ENCODE measurements at regions not wholly inside any gene's neighbourhood (a gene's known extent, or its start where the extent isn't known, plus 50 kb on each side); places are given as distances from the start of the nearest gene placed in this dataset.
"Not testable (repeated sequence)": the region's sequence is repeated elsewhere in the genome, so short reads cannot be mapped to it uniquely, and the experiment has no call there.

GRCh38 chr7:81294897-81295515 is 376.2 kb upstream of the SEMA3C start:
- peaks cover 3 to 13% (median 6%) of the 10 kb centered on the region in 7 donors for H3K9me3 Mint-ChIP-seq
- no peaks in the 10 kb centered on the region for H3K4me1 Mint-ChIP-seq
- no peaks in the 10 kb centered on the region for H3K36me3 Mint-ChIP-seq

GRCh38 chr7:81293806-81294205 is 375.0 kb upstream of the SEMA3C start:
- Mint-ChIP-seq H3K4me1 (no peaks in the 10 kb centered on the region), H3K4me3 (no peak overlapping the region), H3K36me3 (no peaks in the 10 kb centered on the region), H3K27me3 (no peaks in the 10 kb centered on the region), H3K27ac (no peak overlapping the region), H3K9me3 (peaks cover 3 to 12% (median 7%) of the 10 kb centered on the region in 7 donors)
- Histone ChIP-seq H3K4me1 (ENCODE audit: control insufficient read depth, insufficient read depth, low read length, poor library complexity, severe bottlenecking) (no peaks in the 10 kb centered on the region), H3K27me3 (ENCODE audit: control insufficient read depth, insufficient read depth, low read length) (no peaks in the 10 kb centered on the region), H3K4me3 (ENCODE audit: low read depth, low read length) (no peak overlapping the region), H3K36me3 (ENCODE audit: control insufficient read depth, insufficient read depth, low read length) (no peaks in the 10 kb centered on the region), H3K9me3 (ENCODE audit: control insufficient read depth in 2 of 2, low read length in 2 of 2) (peaks cover 0 to 14% of the 10 kb centered on the region in 2 experiments), H3K27ac (ENCODE audit: insufficient read depth, low read length, poor library complexity, severe bottlenecking) (no peak overlapping the region)
- DNase-seq (no peak), ATAC-seq (ENCODE audit: low read depth in 2 of 2) (no peak)

More at GRCh38 chr7:81294897-81295515, 376.2 kb upstream of the SEMA3C start:
- Histone ChIP-seq H3K9me3 (ENCODE audit: control insufficient read depth in 2 of 2, low read length in 2 of 2) (peaks cover 0 to 10% of the 10 kb centered on the region in 2 experiments), H3K4me1 (ENCODE audit: control insufficient read depth, insufficient read depth, low read length, poor library complexity, severe bottlenecking) (no peaks in the 10 kb centered on the region), H3K27me3 (ENCODE audit: control insufficient read depth, insufficient read depth, low read length) (no peaks in the 10 kb centered on the region), H3K4me3 (ENCODE audit: low read depth, low read length) (no peak overlapping the region), H3K36me3 (ENCODE audit: control insufficient read depth, insufficient read depth, low read length) (no peaks in the 10 kb centered on the region), H3K27ac (ENCODE audit: insufficient read depth, low read length, poor library complexity, severe bottlenecking) (no peak overlapping the region)
- DNase-seq (no peak), ATAC-seq (ENCODE audit: low read depth in 2 of 2) (no peak)
- Mint-ChIP-seq H3K27me3 (no peaks in the 10 kb centered on the region), H3K27ac (no peak overlapping the region), H3K4me3 (no peak overlapping the region)

GRCh38 chr7:81286754-81287153 is 367.9 kb upstream of the SEMA3C start:
- not testable (repeated sequence) for ATAC-seq (ENCODE audit: low read depth in 2 of 2); DNase-seq; H3K27ac ChIP-seq (ENCODE audit: insufficient read depth, low read length, poor library complexity, severe bottlenecking); H3K27me3 Mint-ChIP-seq; H3K4me1 Mint-ChIP-seq; H3K27me3 ChIP-seq (ENCODE audit: control insufficient read depth, insufficient read depth, low read length); H3K27ac Mint-ChIP-seq; H3K36me3 ChIP-seq (ENCODE audit: control insufficient read depth, insufficient read depth, low read length); H3K9me3 ChIP-seq (ENCODE audit: control insufficient read depth in 2 of 2, low read length in 2 of 2); H3K4me1 ChIP-seq (ENCODE audit: control insufficient read depth, insufficient read depth, low read length, poor library complexity, severe bottlenecking); H3K4me3 Mint-ChIP-seq; H3K36me3 Mint-ChIP-seq; H3K4me3 ChIP-seq (ENCODE audit: low read depth, low read length)
- H3K9me3 Mint-ChIP-seq = peaks cover 0 to 29% (median 7%) of the 10 kb centered on the region in 7 donors

- no peaks in the 10 kb centered on the region for H3K27me3 Mint-ChIP-seq
- no peaks in the 10 kb centered on the region for H3K27me3 ChIP-seq (ENCODE audit: control insufficient read depth, insufficient read depth, low read length)
- no peak for ATAC-seq (ENCODE audit: low read depth in 2 of 2)
- H3K36me3 ChIP-seq (ENCODE audit: control insufficient read depth, insufficient read depth, low read length) = no peaks in the 10 kb centered on the region
- H3K4me1 ChIP-seq (ENCODE audit: control insufficient read depth, insufficient read depth, low read length, poor library complexity, severe bottlenecking) = no peaks in the 10 kb centered on the region
- H3K9me3 ChIP-seq (ENCODE audit: control insufficient read depth in 2 of 2, low read length in 2 of 2) = peaks cover 0 to 5% of the 10 kb centered on the region in 2 experiments
- H3K4me1 Mint-ChIP-seq = no peaks in the 10 kb centered on the region
- no peak overlapping the region for H3K27ac Mint-ChIP-seq
- no peak overlapping the region for H3K27ac ChIP-seq (ENCODE audit: insufficient read depth, low read length, poor library complexity, severe bottlenecking)
- no peak for DNase-seq
- peaks cover 0 to 36% (median 7%) of the 10 kb centered on the region in 7 donors for H3K9me3 Mint-ChIP-seq
- no peaks in the 10 kb centered on the region for H3K36me3 Mint-ChIP-seq
- no peak overlapping the region for H3K4me3 Mint-ChIP-seq
- no peak overlapping the region for H3K4me3 ChIP-seq (ENCODE audit: low read depth, low read length)
Observed at GRCh38 chr7:81285142-81285871, 366.5 kb upstream of the SEMA3C start.

- Mint-ChIP-seq H3K4me3 (no peak overlapping the region), H3K27me3 (no peaks in the 10 kb centered on the region), H3K27ac (no peak overlapping the region), H3K4me1 (no peaks in the 10 kb centered on the region), H3K9me3 (peaks cover 0 to 36% (median 8%) of the 10 kb centered on the region in 7 donors), H3K36me3 (no peaks in the 10 kb centered on the region)
- Histone ChIP-seq H3K27me3 (ENCODE audit: control insufficient read depth, insufficient read depth, low read length) (no peaks in the 10 kb centered on the region), H3K27ac (ENCODE audit: insufficient read depth, low read length, poor library complexity, severe bottlenecking) (no peak overlapping the region), H3K36me3 (ENCODE audit: control insufficient read depth, insufficient read depth, low read length) (no peaks in the 10 kb centered on the region), H3K9me3 (ENCODE audit: control insufficient read depth in 2 of 2, low read length in 2 of 2) (peaks cover 0 to 2% of the 10 kb centered on the region in 2 experiments), H3K4me1 (ENCODE audit: control insufficient read depth, insufficient read depth, low read length, poor library complexity, severe bottlenecking) (no peaks in the 10 kb centered on the region), H3K4me3 (ENCODE audit: low read depth, low read length) (no peak overlapping the region)
- ATAC-seq (ENCODE audit: low read depth in 2 of 2) (no peak), DNase-seq (no peak)
Observed at GRCh38 chr7:81284576-81284975, 365.7 kb upstream of the SEMA3C start.

- DNase-seq (no peak), ATAC-seq (ENCODE audit: low read depth in 2 of 2) (no peak)
- Histone ChIP-seq H3K36me3 (ENCODE audit: control insufficient read depth, insufficient read depth, low read length) (no peaks in the 10 kb centered on the region), H3K27me3 (ENCODE audit: control insufficient read depth, insufficient read depth, low read length) (no peaks in the 10 kb centered on the region), H3K9me3 (ENCODE audit: control insufficient read depth in 2 of 2, low read length in 2 of 2) (no peaks in the 10 kb centered on the region), H3K4me1 (ENCODE audit: control insufficient read depth, insufficient read depth, low read length, poor library complexity, severe bottlenecking) (no peaks in the 10 kb centered on the region), H3K27ac (ENCODE audit: insufficient read depth, low read length, poor library complexity, severe bottlenecking) (no peak overlapping the region), H3K4me3 (ENCODE audit: low read depth, low read length) (no peak overlapping the region)
- Mint-ChIP-seq H3K36me3 (no peaks in the 10 kb centered on the region), H3K9me3 (peaks cover 0 to 45% (median 9%) of the 10 kb centered on the region in 7 donors), H3K4me1 (no peaks in the 10 kb centered on the region), H3K27ac (no peak overlapping the region), H3K27me3 (no peaks in the 10 kb centered on the region), H3K4me3 (no peak overlapping the region)
Observed at GRCh38 chr7:81280531-81280930, 361.7 kb upstream of the SEMA3C start.

- H3K36me3 ChIP-seq (ENCODE audit: control insufficient read depth, insufficient read depth, low read length) = no peaks in the 10 kb centered on the region
- no peaks in the 10 kb centered on the region for H3K36me3 Mint-ChIP-seq
- H3K9me3 Mint-ChIP-seq = peaks cover 0 to 33% (median 7%) of the 10 kb centered on the region in 7 donors
- no peak overlapping the region for H3K27ac Mint-ChIP-seq
- H3K4me1 Mint-ChIP-seq = no peaks in the 10 kb centered on the region
- H3K4me3 Mint-ChIP-seq = no peak overlapping the region
- H3K4me1 ChIP-seq (ENCODE audit: control insufficient read depth, insufficient read depth, low read length, poor library complexity, severe bottlenecking) = no peaks in the 10 kb centered on the region
- DNase-seq (no peak), ATAC-seq (ENCODE audit: low read depth in 2 of 2) (no peak)
- no peaks in the 10 kb centered on the region for H3K9me3 ChIP-seq (ENCODE audit: control insufficient read depth in 2 of 2, low read length in 2 of 2)
- H3K27me3 ChIP-seq (ENCODE audit: control insufficient read depth, insufficient read depth, low read length) = no peaks in the 10 kb centered on the region
- H3K27me3 Mint-ChIP-seq = no peaks in the 10 kb centered on the region
- H3K4me3 ChIP-seq (ENCODE audit: low read depth, low read length) = no peak overlapping the region
- no peak overlapping the region for H3K27ac ChIP-seq (ENCODE audit: insufficient read depth, low read length, poor library complexity, severe bottlenecking)
Observed at GRCh38 chr7:81277691-81278090, 358.8 kb upstream of the SEMA3C start.

All from CD4-positive, CD25-positive, alpha-beta regulatory T cell (primary cell).